ENCODE measurements at regions not wholly inside any gene's neighbourhood (a gene's known extent, or its start where the extent isn't known, plus 50 kb on each side); places are given as distances from the start of the nearest gene placed in this dataset.
"Not testable (repeated sequence)": the region's sequence is repeated elsewhere in the genome, so short reads cannot be mapped to it uniquely, and the experiment has no call there.

DNA sequence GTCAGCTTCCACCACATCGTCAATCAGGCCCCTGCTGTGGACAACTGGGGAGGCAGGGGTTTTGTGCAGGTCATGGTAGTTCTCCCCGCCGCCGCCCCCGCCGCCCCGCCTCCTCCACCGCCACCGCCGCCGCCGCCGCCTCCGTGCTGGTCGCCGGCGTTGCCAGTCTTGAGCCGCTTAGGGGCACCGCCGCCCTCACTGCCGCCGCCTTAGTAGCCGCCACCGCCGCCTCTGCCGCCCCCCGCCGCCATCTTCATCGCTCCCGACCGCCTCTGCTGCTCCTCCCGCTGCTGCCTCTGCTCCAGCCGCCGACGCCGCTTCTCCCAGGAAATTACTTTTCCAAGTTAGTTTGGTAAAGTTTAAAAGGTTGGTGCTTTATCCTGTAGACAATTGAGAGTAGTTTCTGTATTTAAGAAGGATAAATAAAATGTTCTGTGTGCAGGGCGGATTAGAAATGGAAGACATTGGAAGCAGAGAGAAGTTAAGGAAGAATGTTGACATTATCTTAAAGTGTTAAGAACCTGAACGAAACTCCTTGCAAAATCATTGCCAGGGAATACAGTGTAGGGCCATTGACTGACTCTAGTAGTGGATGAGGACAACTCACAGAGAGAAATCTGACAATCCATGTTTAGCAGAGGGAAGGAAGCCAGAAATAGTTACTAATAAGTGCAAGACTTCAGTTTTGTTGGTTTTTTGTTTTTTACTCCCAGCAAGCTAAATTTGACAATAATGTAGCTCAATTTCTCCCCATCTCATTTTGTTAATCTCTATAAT is 53.0 kb upstream of the GOLGA8A start:
- Histone ChIP-seq H3K27ac (no peak overlapping the region), H3K27me3 (no peaks in the 10 kb centered on the region), H3K36me3 (no peaks in the 10 kb centered on the region), H3K4me3 (no peak overlapping the region), H3K9me3 (replicated peaks) (peaks cover 2% of the 10 kb centered on the region; the same call in 1 of the 2 replicates), H3K4me1 (no peaks in the 10 kb centered on the region)
- no peak for DNase-seq

DNA sequence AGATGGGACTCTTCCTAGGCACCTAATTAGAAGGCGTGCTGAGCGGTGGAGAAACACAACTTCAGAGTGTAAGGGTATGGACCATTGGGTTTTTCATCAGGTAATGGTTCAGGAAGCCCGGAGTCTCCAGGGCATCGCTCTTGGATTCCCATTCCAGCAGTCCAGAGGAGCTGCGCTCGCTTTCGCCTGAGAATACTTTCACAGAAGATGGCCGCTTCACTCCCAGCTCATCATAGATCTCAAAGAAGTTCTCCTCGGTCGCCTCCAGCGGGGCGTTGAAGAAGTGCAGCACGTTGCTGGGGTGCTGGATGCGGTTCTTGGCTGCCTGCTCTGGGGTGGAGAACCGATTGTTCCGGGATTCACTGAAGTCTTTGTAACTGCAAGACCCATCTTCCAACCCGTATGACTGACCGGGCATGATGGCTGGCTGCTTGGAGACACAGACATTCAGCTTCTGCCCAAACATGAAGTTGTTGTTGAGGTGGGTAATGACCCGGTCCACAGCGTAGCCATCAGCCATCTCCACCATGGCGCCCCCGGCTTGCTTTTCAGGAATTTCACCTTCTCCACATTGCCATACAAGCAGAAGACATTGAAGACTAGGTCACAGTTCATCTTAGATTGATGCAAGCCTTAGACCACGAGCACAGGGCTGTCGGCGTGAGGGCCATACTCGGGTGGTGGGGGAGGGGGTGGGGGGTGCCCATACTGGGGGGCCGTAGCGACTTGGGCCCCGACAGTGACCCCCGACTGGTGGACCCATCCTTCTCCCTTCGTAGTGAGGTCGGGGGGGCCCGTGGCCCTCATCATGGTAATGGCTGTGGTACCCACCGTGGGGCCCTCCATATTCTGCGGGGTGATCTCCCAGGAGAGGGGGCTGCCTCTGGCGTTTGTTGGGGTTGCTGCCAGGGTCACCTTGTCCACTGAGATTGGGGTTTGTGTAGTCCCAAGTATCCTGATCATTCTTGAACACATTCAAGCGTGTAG is 51.7 kb upstream of the GOLGA8A start:
- H3K4me3 ChIP-seq; DNase-seq; H3K27me3 ChIP-seq; H3K4me1 ChIP-seq; H3K36me3 ChIP-seq; H3K9me3 ChIP-seq (replicated peaks); H3K27ac ChIP-seq: not testable (repeated sequence)

Data from SJCRH30 (cell line).